Astrocyte of the hippocampus (primary cell): ENCODE measurements at regions not wholly inside any gene's neighbourhood (a gene's known extent, or its start where the extent isn't known, plus 50 kb on each side); places are given as distances from the start of the nearest gene placed in this dataset.
"Not testable (repeated sequence)": the region's sequence is repeated elsewhere in the genome, so short reads cannot be mapped to it uniquely, and the experiment has no call there.

Experiments
- DNase-seq: peaks from one replicate; pipeline ENCODE4 v3.0.0; 2011; ENCODE audit warnings: low read depth, low spot score

DNA sequence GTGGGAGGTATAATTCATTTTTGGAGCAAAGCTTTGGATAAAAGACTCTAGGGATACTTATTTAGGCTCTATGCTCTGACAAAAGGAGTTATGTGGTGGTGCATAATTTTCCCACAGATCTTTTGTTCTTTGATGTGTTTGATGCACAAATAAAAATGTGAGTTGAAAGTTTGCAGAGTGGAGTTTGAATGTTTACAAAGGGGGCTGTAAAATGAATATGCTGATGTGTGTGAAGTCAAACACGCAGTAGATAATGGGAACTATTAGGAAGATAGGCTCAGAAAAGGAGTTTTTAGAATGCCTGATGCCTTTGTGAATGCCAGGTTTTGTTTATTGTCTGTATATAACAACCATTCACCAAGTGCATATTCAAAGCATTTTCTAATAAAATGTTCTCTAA lies 545.0 kb upstream of the EPHA7 start:
- DNase-seq, result no peak

DNA sequence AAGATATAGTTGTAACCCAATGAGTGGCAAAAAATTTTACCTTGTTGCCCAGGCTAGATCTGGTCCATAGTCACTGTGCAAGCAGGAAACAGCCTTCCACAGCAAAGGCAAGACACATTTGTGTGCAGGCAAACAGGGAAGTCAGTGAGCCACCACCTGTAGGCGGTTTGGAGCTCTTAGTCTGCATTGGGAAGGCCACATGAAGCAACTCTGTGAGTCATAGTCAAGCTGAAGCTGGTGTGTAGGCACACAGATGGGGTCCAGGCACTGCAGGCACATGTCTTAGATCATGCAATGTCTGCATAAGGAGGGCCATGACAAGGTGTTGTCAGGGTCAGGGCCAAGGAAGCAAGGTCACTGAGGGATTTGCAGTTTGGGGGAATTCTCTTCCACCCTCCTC lies 543.2 kb upstream of the EPHA7 start:
- no peak for DNase-seq

DNA sequence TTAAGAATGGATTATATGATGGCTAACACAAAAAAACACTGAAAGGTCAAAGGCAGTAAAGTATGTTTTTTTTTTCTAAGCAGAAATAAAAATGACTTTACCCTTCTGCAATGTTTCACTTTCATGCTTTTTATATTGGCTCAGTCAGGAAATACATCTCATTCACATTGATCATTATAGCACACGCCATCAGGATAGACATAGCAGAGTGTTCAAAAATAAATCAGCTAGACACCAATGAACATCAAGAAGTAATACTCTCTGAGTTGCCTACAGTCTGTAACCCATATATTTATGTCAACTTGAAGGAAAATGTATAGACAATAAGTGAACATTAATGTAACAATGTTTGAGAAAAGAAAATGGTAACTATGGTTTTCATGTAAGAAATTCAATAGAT lies 535.2 kb upstream of the EPHA7 start:
- DNase-seq, result no peak

DNA sequence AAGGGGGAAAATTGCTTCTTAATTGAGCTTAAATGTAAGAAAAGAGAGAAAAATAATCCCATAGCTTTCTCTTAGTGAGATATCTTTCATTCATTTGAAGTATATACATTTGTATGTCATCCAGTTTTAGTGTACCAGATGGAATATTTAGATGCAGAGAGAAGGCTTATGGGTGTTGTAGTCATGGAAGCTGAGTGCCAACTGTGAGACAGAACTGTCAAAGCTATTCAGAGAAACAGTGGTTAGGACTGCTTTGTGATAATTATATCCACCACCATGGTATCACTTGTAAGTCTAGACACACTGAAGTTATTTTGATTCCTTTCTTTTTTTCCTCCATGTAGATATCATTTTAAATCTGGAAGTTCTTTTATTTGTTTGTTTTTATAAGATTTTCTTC lies 524.3 kb upstream of the EPHA7 start:
- no peak for DNase-seq

DNA sequence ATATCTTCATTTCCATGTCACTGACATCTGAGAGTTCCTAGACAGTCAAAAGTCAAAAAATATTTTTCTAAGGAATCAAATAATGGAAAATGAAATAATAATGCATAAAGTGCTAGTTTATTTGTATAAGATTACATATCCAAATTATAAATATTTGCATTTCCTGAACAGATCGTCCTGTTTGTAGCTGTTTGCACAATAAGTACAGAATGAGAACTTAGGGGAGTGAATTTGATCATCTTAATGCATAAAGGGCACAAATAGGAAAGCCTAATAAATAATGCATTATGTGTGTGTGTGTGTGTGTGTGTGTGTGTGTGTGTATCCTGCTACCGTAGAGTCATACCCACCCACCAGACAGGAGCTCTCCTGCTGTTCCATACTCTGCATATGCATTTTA lies 521.0 kb upstream of the EPHA7 start:
- DNase-seq, result no peak

DNA sequence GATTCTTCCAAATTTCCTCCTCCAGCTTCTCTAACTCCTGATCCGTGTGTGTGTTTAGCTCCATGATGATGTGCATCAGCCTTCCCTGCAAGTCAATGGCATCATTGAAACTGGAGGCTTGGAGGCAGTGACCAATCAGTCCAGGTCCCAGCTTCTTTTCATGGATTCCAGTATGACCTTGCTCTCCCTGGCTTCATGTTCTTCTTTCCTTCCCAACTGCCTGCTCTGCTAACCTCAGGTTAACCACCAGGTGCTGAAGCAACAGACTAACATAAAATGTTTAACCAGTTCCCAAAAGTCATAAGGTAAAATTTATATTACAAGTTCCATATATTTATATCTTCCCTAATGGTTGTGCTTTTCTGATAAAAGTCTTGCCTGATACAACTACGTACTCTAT lies 512.8 kb upstream of the EPHA7 start:
- no peak for DNase-seq

DNA sequence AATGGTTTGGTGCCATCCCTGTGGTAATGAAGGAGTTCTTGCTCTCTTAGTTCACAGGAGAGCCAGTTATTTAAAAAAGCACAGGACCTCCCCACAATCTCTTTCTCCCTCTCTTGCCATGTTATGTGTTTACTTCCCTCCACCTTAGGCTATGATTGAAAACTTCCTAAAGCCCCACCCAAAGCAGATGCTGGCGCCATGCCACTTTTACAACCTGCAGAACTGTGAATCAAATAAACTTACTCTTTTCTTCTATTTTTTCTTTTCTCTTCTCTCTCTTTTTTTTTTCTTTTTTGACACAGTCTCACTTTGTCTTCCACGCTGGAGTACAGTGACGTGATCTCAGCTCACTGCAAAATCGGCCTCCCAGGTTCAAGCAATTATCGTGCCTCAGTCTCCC lies 508.4 kb upstream of the EPHA7 start:
- DNase-seq, result no peak

DNA sequence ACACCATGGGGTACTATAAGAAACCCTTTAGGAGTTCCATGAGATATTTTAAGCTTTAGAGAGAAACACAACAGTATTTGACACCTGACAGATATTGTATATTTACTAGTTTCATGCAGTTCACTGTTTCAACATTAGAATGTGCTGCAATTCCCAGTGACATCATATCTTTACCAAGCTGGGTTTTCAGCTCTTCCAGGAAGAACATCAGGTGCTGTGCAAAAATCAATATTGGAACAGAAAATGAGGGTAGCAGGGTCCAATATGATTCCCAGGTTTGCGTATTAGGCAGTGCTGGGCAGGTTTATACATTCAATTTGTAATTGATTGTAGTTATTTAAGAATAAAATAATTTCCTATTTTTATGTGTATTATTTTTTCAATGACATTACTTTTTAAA lies 500.0 kb upstream of the EPHA7 start:
- no peak for DNase-seq

DNA sequence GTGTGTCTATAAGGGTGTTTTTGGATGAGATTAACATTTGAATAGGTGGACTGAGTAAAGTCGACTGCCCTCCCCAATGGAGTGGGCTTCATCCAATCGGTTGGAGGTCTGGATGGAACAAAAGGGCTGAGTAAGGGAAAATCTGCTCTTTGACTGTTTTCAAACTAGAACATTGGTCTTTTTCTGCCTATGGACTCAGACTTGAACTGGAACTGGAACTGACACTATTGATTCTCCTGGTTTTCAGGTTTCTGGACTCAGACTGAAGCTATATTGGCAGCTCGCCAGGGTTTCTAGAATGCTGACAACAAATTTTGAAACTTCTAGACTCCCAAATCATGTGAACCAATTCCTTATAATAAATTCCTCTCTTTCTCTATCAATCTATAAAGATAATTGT lies 498.9 kb upstream of the EPHA7 start:
- DNase-seq, result no peak

DNA sequence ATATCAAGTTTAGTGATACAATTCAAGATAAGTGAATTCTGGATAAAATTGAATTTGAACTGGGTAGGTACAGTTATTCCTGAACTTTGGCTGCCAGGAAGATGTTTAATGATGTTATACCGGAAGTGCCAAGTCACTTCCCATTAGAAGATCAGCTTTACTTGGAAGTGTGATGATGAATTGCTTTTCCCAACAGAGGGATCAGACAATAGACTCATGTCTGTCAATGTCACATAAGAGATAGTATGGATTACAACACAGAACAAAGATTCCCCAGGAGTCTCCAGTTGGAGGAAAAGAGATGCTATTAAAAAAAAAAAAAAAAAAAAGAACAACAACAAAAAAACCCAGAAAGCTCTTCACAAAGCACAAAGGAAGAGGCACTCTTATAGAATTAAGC lies 497.9 kb upstream of the EPHA7 start:
- DNase-seq, result no peak

DNA sequence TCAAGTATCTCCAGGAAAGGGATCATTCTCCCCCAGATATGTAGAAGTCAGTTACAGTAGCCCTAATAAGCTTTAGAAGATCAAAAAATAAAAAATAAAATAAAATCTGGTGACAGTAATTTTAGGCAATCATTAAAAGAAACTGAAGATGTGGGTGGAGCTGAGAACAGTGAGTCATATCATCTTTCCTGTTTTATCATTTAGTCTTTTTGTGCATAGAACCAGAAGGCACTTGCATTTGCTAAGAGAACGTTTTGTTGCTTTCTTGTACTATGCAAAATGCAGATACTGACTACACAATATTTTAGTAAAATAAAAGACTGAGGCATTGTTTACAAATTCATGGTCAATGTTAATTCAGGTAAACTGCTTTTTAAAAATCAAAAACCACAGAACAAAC lies 497.4 kb upstream of the EPHA7 start:
- no peak for DNase-seq

DNA sequence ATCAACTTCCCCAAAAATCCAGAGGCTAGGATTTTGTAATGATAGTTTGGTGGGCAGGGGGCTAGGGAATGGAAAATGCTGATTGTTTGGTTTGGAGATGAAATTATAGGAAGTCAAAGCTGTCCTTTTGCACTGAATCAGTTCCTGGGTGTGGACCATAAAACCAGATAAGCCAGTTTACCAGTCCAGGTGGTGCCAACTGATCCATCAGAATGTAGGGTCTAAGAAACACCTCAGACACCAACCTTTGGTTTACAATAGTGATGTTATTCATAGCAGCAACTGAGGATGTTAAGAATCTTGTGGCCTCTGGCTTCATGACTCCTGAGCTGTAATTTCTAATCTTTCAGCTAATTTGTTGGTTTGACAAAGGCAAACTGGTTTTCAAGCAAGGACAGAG lies 496.6 kb upstream of the EPHA7 start:
- no peak for DNase-seq

DNA sequence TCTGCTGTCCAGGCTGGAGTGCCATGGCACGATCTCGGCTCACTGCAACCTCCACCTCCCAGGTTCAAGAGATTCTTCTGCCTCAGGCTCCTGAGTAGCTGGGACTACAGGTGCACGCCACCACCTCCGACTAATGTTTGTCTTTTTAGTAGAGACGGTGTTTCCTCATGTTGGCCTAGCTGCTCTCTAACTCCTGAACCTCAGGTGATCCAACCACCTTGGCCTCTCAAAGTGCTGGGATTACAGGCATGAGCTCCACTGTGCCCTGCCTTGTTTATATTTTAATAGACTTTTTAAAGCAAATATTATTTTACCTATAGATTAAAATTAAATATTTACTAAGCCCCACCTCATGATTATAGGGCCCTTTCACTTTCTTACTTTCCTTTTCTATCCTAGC lies 483.2 kb upstream of the EPHA7 start:
- no peak for DNase-seq

DNA sequence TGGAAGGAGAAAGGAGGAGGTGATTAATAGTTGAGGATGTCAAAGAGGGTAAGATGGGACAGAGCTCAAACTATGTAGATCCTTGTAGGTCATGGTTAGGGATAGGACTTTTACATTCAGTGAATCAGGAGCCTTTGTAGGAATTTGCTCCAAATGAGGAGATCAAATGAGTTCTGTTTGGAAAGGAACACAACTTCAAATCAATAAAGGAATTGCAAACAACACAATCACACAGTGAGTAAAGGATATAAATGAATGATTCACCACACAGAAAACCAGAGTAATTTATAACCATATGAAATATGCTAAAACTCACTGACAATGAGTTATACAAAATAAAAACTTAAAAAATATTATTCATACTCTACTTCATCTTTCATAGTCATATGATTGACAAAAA lies 480.8 kb upstream of the EPHA7 start:
- DNase-seq, result no peak

DNA sequence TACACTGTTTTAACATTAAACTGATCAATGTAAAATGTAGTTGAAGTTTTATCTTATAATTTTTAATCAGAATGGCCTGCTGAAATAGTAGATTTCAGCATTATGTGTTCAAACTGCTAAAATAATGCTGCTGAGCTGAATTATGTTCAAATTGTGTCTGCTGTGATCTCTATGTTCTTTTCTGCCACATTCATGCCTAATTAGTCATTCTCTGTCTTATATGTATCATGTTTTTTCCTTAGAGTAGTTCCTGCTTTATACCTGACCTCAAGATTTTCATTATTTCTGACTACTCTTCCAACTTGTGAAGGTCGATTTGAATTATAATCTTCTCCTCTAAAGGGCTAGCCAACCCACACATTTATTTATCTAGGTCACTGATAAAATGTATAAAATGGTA lies 476.7 kb upstream of the EPHA7 start:
- DNase-seq, result no peak

DNA sequence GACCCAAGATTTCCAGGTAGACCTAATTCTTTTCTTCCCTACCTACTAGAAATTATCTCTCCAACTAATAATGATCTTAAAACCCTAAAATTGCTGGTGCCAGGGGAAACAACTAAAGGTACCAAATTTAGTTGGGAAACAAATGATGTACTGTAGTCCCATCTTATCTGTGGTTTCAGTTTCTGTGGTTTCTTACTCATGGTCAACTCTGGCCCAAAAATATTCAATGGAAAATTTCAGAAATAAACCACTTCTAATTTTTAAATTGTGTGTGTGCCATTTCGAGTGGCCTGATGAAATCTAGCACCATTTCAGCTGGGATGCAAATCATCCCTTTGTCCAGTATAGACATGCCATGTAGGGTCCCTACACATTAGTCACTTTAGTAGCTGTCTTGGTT lies 475.2 kb upstream of the EPHA7 start:
- DNase-seq, result no peak

DNA sequence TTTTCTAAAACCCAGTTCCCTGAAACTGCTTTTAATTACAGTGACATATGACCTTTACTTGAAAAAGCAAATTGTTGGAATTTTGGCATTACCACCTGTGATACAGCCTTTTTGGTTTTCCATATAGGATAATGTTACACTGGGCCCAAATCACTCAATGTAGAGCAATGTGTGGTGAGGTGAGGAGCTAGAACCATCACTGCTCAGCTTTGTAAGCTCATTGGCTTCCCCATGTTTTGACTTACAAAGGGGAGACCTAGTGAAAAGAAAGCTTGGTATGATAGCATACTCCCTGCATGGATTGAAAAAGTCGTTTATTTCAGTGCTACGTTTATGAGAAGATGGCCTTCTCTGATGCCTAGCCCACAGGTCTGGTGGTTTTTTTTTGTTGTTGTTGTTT lies 470.4 kb upstream of the EPHA7 start:
- DNase-seq, result no peak

DNA sequence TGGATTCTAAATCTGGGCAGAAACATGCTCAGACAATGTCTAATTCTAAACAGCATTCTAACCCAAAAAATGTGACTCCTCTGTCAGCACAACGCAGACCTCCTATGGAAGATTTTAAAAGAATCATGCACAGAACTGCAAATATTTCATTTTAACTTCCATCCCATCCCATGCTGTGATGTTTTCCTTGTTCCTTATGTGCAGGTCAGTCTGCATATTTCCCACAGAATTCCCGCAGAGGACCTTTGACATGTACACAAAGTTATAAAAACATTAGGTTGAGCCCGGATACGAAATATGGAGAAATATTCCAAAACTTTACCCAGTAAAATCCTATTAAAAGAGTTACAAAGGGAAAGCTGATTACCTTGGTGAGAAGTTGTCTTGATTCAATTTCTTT lies 467.1 kb upstream of the EPHA7 start:
- DNase-seq, result no peak

DNA sequence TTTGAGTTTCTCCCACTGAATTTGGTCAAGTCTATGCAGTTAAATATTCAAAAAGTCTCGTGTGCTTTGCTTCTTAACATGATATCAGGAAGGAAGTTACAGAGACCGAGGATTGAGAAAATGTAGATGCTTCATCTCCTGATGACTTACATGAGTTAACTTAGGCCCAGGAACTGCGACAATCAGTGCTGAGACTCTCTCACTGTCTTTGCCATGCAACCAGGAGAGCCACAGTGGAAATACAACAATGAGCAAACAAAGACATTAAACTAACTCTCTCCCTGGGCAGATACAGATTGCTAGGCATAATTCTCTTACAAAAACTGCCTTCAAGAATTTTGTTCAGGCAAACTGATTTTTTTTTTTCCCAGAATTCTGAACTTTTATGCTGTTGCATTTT lies 440.6 kb upstream of the EPHA7 start:
- DNase-seq, result no peak

DNA sequence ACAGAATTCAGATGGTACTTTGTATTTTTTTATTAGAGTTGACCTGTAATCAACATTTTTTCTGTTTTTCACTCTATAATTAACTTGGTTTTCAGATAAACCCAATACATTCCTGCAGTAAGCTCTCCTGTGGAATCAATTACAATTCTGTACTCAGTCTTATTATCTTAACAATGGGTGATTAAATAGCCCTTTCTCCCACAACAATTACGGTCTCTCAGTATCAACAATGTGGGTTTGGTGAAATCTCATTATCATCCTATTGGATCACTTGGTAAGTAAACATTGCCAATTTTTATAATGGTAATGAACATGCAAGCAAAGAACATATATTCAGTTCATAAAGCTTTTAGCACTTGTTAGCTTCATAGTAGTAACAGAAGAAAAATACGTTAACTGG lies 438.9 kb upstream of the EPHA7 start:
- DNase-seq, result no peak

DNA sequence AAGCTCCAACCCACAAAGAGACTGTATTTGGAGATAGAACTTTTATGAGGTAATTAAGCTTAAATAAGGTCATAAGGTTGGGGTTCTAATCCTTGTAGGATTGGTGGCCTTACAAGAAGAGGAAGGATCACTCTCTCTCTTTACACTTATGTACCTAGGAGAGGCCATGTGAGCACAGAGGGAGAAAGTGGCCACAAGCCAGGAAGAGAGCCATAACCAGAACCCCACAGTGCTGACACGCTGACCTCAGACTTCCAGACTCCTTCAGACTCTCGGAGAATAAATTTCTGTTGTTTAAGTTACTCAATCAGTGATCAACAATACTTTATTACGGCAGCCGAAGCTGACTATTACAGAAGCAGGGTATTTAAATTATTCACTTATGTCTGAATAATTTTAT lies 430.5 kb upstream of the EPHA7 start:
- DNase-seq, result peak; percentile 11

DNA sequence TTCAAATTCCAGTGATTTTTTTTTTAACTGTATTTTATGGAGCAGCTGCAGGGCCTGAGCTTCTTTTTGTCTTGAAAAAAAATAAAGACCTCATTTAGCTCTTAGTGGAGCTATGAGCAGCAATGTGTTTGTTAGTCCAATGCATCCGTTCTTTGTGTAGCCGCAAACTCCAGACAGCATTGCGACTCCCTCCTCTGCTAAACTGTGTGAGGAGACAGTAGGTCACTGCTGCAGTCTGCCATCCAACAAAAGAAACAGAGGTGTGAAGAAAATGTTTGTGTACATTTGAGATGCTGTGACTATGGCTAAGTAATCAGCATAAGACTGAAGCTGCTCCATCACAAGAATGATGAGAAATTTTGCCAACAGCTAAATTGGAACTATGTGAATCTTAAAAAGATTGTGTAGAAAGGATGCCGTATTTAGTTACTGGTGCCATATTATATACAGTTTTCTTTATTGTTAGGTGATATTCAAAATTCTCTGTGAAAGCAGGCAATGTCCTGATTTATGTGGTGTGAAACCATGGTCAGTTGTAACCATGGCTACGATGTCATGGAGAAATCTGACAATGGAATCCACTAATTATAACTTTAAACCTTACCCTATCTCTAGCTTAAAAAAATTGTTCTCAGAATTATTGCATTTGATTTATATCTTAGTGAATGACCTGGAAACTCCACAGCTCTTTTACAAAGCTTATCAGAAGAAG lies 428.8 kb upstream of the EPHA7 start:
- DNase-seq, result no peak

DNA sequence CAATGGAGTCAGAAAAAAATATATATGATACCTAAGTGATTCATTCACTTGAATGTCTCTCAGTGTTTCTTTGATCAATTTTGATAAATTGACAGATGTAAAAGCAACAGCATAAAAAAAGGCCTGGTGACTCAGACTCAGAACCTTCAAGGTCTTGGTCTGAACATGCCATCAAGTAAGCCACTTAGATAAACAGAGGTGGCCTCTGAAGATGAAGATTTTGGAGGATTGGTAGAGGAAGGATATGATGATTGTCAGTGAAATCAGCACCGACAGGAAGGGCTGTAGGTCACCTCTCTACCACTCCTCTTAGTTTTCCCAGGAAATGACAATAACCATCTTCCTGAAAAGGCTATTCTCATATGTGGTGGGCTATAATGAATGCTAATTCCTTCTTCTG lies 422.8 kb upstream of the EPHA7 start:
- DNase-seq, result no peak

DNA sequence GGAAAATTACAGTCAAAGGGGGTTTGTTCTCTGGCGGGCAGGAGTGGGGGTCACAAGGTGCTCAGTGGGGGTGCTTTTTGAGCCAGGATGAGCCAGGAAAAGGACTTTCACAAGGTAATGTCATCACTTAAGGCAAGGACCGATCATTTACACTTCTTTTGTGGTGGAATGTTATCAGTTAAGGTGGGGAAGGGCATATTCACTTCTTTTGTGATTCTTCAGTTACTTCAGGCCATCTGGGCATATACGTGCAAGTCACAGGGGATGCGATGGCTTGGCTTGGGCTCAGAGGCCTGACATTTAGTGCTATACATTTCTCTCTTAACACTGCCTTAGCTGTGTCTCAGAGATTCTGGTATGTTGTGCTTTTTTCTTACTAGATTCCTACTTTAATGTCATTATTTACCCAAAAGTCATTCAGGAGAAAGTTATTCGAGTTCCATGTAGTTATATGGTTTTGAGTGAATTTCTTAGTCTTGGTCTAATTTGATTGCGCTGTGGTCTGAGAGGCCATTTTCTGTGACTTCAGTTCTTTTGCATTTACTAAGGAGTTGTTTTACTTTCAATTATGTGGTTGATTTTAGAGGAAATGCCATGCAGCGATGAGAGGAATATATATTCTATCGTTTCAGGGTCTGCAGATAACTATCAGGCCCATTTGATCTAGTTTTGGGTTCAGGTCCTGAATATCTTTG lies 416.2 kb upstream of the EPHA7 start:
- not testable (repeated sequence) for DNase-seq
